ENCODE measurements at regions not wholly inside any gene's neighbourhood (a gene's known extent, or its start where the extent isn't known, plus 50 kb on each side); places are given as distances from the start of the nearest gene placed in this dataset.
"Not testable (repeated sequence)": the region's sequence is repeated elsewhere in the genome, so short reads cannot be mapped to it uniquely, and the experiment has no call there.

GRCh38 chr10:93127642-93128215 lies 54.0 kb downstream of the CYP26A1 start:
- dilution Hi-C loops (cut with MboI; ENCODE audit: extremely low pct_ligation_motif_present, low sequenced_read_pairs); H3K27ac ChIP-seq (ENCODE audit: control insufficient read depth, insufficient read depth, low read length); H2AFZ ChIP-seq (ENCODE audit: control insufficient read depth, low read length): not testable (repeated sequence)

GRCh38 chr10:93131986-93132385 lies 58.3 kb downstream of the CYP26A1 start:
- dilution Hi-C loops (cut with MboI; ENCODE audit: extremely low pct_ligation_motif_present, low sequenced_read_pairs): no loop called here
- H3K9me3 ChIP-seq (ENCODE audit: control insufficient read depth, low read depth, low read length): no peaks in the 10 kb centered on the region

More at GRCh38 chr10:93127642-93128215, 54.0 kb downstream of the CYP26A1 start:
- FAIRE-seq; H4K20me1 ChIP-seq (ENCODE audit: control insufficient read depth, extremely low read depth, insufficient read depth, low read length); H3K79me2 ChIP-seq (ENCODE audit: control insufficient read depth, insufficient read depth, low read length); H3K4me3 ChIP-seq (ENCODE audit: control insufficient read depth in 2 of 3, extremely low read depth in 1 of 3, insufficient read depth in 2 of 3, low read depth in 1 of 3, low read length in 3 of 3); H3K4me1 ChIP-seq (ENCODE audit: control insufficient read depth, extremely low read depth, insufficient read depth, low read length); H3K9me1 ChIP-seq (ENCODE audit: control insufficient read depth, extremely low read depth, insufficient read depth, low read length); H3K9ac ChIP-seq (ENCODE audit: control insufficient read depth, extremely low read depth, insufficient read depth, low read length); H3K27me3 ChIP-seq (ENCODE audit: control insufficient read depth, extremely low read depth, insufficient read depth, low read length); H3K4me2 ChIP-seq (ENCODE audit: control insufficient read depth, extremely low read depth, insufficient read depth, low read depth, low read length); DNase-seq (ENCODE audit: low read depth, low spot score); H3K9me3 ChIP-seq (ENCODE audit: control insufficient read depth, low read depth, low read length); H3K36me3 ChIP-seq (ENCODE audit: control insufficient read depth in 2 of 2, extremely low read depth in 1 of 2, insufficient read depth in 2 of 2, low read length in 2 of 2): not testable (repeated sequence)

More at GRCh38 chr10:93131986-93132385, 58.3 kb downstream of the CYP26A1 start:
- no peaks in the 10 kb centered on the region for H3K27me3 ChIP-seq (ENCODE audit: control insufficient read depth, extremely low read depth, insufficient read depth, low read length)
- DNase-seq (ENCODE audit: low read depth, low spot score) (no peak), FAIRE-seq (no peak)
- H3K4me1 ChIP-seq (ENCODE audit: control insufficient read depth, extremely low read depth, insufficient read depth, low read length): no peaks in the 10 kb centered on the region
- H2AFZ ChIP-seq (ENCODE audit: control insufficient read depth, low read length): no peak overlapping the region
- H3K27ac ChIP-seq (ENCODE audit: control insufficient read depth, insufficient read depth, low read length): no peak overlapping the region
- no peak for TF ChIP-seq EZH2 (IDR thresholded peaks at IDR 0.05; ENCODE audit: low read length)
- no peak for TF ChIP-seq CTCF (optimal IDR thresholded peaks at IDR 0.05 in 1 of 3, IDR thresholded peaks at IDR 0.05 in 1 of 3, conservative IDR thresholded peaks at IDR 0.05 in 1 of 3; ENCODE audit: extremely low read depth in 1 of 3, insufficient read depth in 2 of 3, low read length in 3 of 3)
- H3K36me3 ChIP-seq (ENCODE audit: control insufficient read depth in 2 of 2, extremely low read depth in 1 of 2, insufficient read depth in 2 of 2, low read length in 2 of 2): no peaks in the 10 kb centered on the region
- no peak overlapping the region for H3K4me3 ChIP-seq (ENCODE audit: control insufficient read depth in 2 of 3, extremely low read depth in 1 of 3, insufficient read depth in 2 of 3, low read depth in 1 of 3, low read length in 3 of 3)
- no peak overlapping the region for H3K4me2 ChIP-seq (ENCODE audit: control insufficient read depth, extremely low read depth, insufficient read depth, low read depth, low read length)
- H3K79me2 ChIP-seq (ENCODE audit: control insufficient read depth, insufficient read depth, low read length): no peaks in the 10 kb centered on the region
- no peaks in the 10 kb centered on the region for H3K9me1 ChIP-seq (ENCODE audit: control insufficient read depth, extremely low read depth, insufficient read depth, low read length)
- no peak overlapping the region for H3K9ac ChIP-seq (ENCODE audit: control insufficient read depth, extremely low read depth, insufficient read depth, low read length)
- H4K20me1 ChIP-seq (ENCODE audit: control insufficient read depth, extremely low read depth, insufficient read depth, low read length): no peaks in the 10 kb centered on the region

Data from keratinocyte (primary cell).